HEK293 (cell line): ENCODE measurements at regions not wholly inside any gene's neighbourhood (a gene's known extent, or its start where the extent isn't known, plus 50 kb on each side); places are given as distances from the start of the nearest gene placed in this dataset.

Experiments used
- CTCF ChIA-PET: fragments of 350-600 bp; formaldehyde crosslinking; extraction: SDS; loops from one replicate; lab custom pipeline; 2021; ENCODE audit warnings: antibody characterized with exemption; lab: Yijun Ruan, JAX
- POLR2A ChIA-PET: fragments of 300-600 bp; formaldehyde crosslinking; extraction: SDS; loops from one replicate; lab custom pipeline; 2020; ENCODE audit warnings: antibody characterized with exemption, inconsistent platforms; lab: Yijun Ruan, JAX
- H3K27ac ChIP-seq: fragments of 200-500 bp; sonication (Bioruptor generic); 2 replicates; pipeline ENCODE4 v1.5.1; 2014; ENCODE audit warnings: low read depth, low read length, control low read depth, inconsistent platforms; ENCODE audit errors: extremely low read depth
- H3K36me3 ChIP-seq, 2 experiments: fragments of 200-500 bp in 1 of 2; sonication (Bioruptor generic) in 1 of 2; 1 replicate in 1 of 2; 2 replicates in 1 of 2; pipeline ENCODE4 v1.5.1; 2014 to 2017; ENCODE audit warnings: inconsistent platforms in 2 of 2, low read length in 2 of 2; ENCODE audit not compliant: control insufficient read depth in 2 of 2, insufficient read depth in 1 of 2
- H3K4me1 ChIP-seq: fragments of 200-500 bp; sonication (Bioruptor generic); 2 replicates; pipeline ENCODE4 v1.5.1; 2014; ENCODE audit warnings: mild to moderate bottlenecking, low read length, inconsistent platforms; ENCODE audit not compliant: control insufficient read depth, insufficient read depth
- H3K4me3 ChIP-seq: 2 replicates; pipeline ENCODE4 v1.5.1; 2011; ENCODE audit warnings: low read depth, mild to moderate bottlenecking, control low read depth, low read length, moderate library complexity
- H3K9me3 ChIP-seq: fragments of 200-500 bp; sonication (Bioruptor generic); 2 replicates; pipeline ENCODE4 v1.5.1; 2014; ENCODE audit warnings: low read depth, low read length, inconsistent platforms; ENCODE audit not compliant: control insufficient read depth, insufficient read depth
- FEZF1 ChIP-seq: fragments of 450-650 bp; formaldehyde crosslinking; IDR thresholded peaks from 2 replicates; pipeline ENCODE4 v1.5.1; 2016; ENCODE audit warnings: missing biosample characterization, missing genetic modification characterization
- MYNN ChIP-seq: fragments of 450-650 bp; formaldehyde crosslinking; IDR thresholded peaks from 2 replicates; pipeline ENCODE4 v1.5.1; 2016; ENCODE audit warnings: missing biosample characterization, missing genetic modification characterization, borderline replicate concordance
- REST ChIP-seq: fragments of 450-650 bp; formaldehyde crosslinking; IDR thresholded peaks from 2 replicates; pipeline ENCODE4 v1.5.1; 2016; ENCODE audit warnings: missing biosample characterization, missing genetic modification characterization
- ZBTB17 ChIP-seq: fragments of 450-650 bp; formaldehyde crosslinking; IDR thresholded peaks from 2 replicates; pipeline ENCODE4 v1.5.1; 2016; ENCODE audit warnings: missing biosample characterization, missing genetic modification characterization
- ZEB2 ChIP-seq: fragments of 450-650 bp; formaldehyde crosslinking; IDR thresholded peaks from 2 replicates; pipeline ENCODE4 v1.5.1; 2016; ENCODE audit warnings: missing biosample characterization, missing genetic modification characterization
- ZNF221 ChIP-seq: fragments of 450-650 bp; formaldehyde crosslinking; IDR thresholded peaks from 2 replicates; pipeline ENCODE4 v1.5.1; 2017; ENCODE audit warnings: missing biosample characterization, missing genetic modification characterization, borderline replicate concordance
- ZNF341 ChIP-seq: fragments of 450-650 bp; formaldehyde crosslinking; IDR thresholded peaks from 2 replicates; pipeline ENCODE4; 2016; ENCODE audit warnings: low read depth, missing biosample characterization, missing genetic modification characterization
- ZNF354C ChIP-seq: fragments of 450-650 bp; formaldehyde crosslinking; IDR thresholded peaks from 2 replicates; pipeline ENCODE4 v1.5.1; 2016; ENCODE audit warnings: missing biosample characterization, missing genetic modification characterization, low read depth, borderline replicate concordance
- ZNF391 ChIP-seq: fragments of 450-650 bp; formaldehyde crosslinking; IDR thresholded peaks from 2 replicates; pipeline ENCODE4 v1.5.1; 2016; ENCODE audit warnings: low read depth, missing biosample characterization, missing genetic modification characterization, borderline replicate concordance
- ZNF488 ChIP-seq: fragments of 450-650 bp; formaldehyde crosslinking; IDR thresholded peaks from 2 replicates; pipeline ENCODE4 v1.5.1; 2016; ENCODE audit warnings: missing biosample characterization, missing genetic modification characterization
- ZNF510 ChIP-seq: fragments of 450-650 bp; formaldehyde crosslinking; IDR thresholded peaks from 2 replicates; pipeline ENCODE4 v1.5.1; 2018; ENCODE audit warnings: mild to moderate bottlenecking, missing genetic modification characterization, missing biosample characterization; ENCODE audit not compliant: insufficient replicate concordance
- ZNF549 ChIP-seq: fragments of 450-650 bp; IDR thresholded peaks from 2 replicates; pipeline ENCODE4 v1.5.1; 2018; ENCODE audit warnings: missing biosample characterization, missing genetic modification characterization, mild to moderate bottlenecking, inconsistent platforms, moderate library complexity
- ZNF560 ChIP-seq: fragments of 450-650 bp; formaldehyde crosslinking; IDR thresholded peaks from 2 replicates; pipeline ENCODE4 v1.5.1; 2017; ENCODE audit warnings: missing biosample characterization, missing genetic modification characterization, borderline replicate concordance
- ZNF600 ChIP-seq: fragments of 450-650 bp; formaldehyde crosslinking; IDR thresholded peaks from 2 replicates; pipeline ENCODE4 v1.5.1; 2016; ENCODE audit warnings: missing biosample characterization, missing genetic modification characterization
- ZNF629 ChIP-seq: fragments of 450-650 bp; formaldehyde crosslinking; IDR thresholded peaks from 2 replicates; pipeline ENCODE4 v1.5.1; 2017; ENCODE audit warnings: missing biosample characterization, missing genetic modification characterization
- ZNF664 ChIP-seq: fragments of 450-650 bp; formaldehyde crosslinking; IDR thresholded peaks from 2 replicates; pipeline ENCODE4 v1.5.1; 2016; ENCODE audit warnings: missing biosample characterization, missing genetic modification characterization
- ZNF76 ChIP-seq: fragments of 450-650 bp; formaldehyde crosslinking; IDR thresholded peaks from 2 replicates; pipeline ENCODE4; 2016; ENCODE audit warnings: low read depth, missing biosample characterization, missing genetic modification characterization, borderline replicate concordance
- ZNF785 ChIP-seq: fragments of 450-650 bp; formaldehyde crosslinking; IDR thresholded peaks from 2 replicates; pipeline ENCODE4 v1.5.1; 2016; ENCODE audit warnings: missing biosample characterization, missing genetic modification characterization
- ZNF792 ChIP-seq: fragments of 450-650 bp; formaldehyde crosslinking; IDR thresholded peaks from 2 replicates; pipeline ENCODE4 v1.5.1; 2016; ENCODE audit warnings: missing biosample characterization, missing genetic modification characterization
- ZSCAN18 ChIP-seq: fragments of 450-650 bp; formaldehyde crosslinking; IDR thresholded peaks from 2 replicates; pipeline ENCODE4 v1.5.1; 2016; ENCODE audit warnings: missing biosample characterization, missing genetic modification characterization
- TF ChIP-seq, protein P1 (sequence below): fragments of 450-650 bp; formaldehyde crosslinking; IDR thresholded peaks from 2 replicates; pipeline ENCODE4 v1.5.1; 2016; ENCODE audit warnings: missing biosample characterization, missing genetic modification characterization

- no peaks in the 10 kb centered on the region for H3K4me1 ChIP-seq
- POLR2A ChIA-PET = no interaction called here
- no peak for TF ChIP-seq ZNF549 (tag by site-specific recombination)
- no peak for TF ChIP-seq ZNF510 (tag by site-specific recombination)
- no peak for TF ChIP-seq ZBTB17 (tag by site-specific recombination)
- no peak for TF ChIP-seq ZNF560 (tag by site-specific recombination)
- TF ChIP-seq ZNF792 (tag by site-specific recombination) = no peak
- TF ChIP-seq ZNF785 (tag by site-specific recombination) = no peak
- TF ChIP-seq ZEB2 = no peak
- no peak for TF ChIP-seq MYNN
- no peak for TF ChIP-seq ZNF488
- no peak for TF ChIP-seq ZNF629 (tag by site-specific recombination)
- no peak for TF ChIP-seq ZNF600 (tag by site-specific recombination)
- no peak for TF ChIP-seq ZNF664 (tag by site-specific recombination)
- TF ChIP-seq ZNF341 (tag by site-specific recombination) = no peak
- TF ChIP-seq FEZF1 (tag by site-specific recombination) = no peak
- TF ChIP-seq ZSCAN18 (tag by site-specific recombination) = no peak
- TF ChIP-seq, all 188 proteins: peak for 0
- no peaks in the 10 kb centered on the region for H3K9me3 ChIP-seq
- H3K36me3 ChIP-seq = no peaks in the 10 kb centered on the region
- CTCF ChIA-PET = interaction anchor here (0.7 kb wide), 1 partner anchor 439 kb away, joined by 3 read pairs; no protein-coding TSS in a partner anchor
- H3K4me3 ChIP-seq = no peak overlapping the region
- no peak overlapping the region for H3K27ac ChIP-seq
Observed at GRCh38 chr1:213613549-213613948, 374.2 kb upstream of the PROX1 start.

DNA sequence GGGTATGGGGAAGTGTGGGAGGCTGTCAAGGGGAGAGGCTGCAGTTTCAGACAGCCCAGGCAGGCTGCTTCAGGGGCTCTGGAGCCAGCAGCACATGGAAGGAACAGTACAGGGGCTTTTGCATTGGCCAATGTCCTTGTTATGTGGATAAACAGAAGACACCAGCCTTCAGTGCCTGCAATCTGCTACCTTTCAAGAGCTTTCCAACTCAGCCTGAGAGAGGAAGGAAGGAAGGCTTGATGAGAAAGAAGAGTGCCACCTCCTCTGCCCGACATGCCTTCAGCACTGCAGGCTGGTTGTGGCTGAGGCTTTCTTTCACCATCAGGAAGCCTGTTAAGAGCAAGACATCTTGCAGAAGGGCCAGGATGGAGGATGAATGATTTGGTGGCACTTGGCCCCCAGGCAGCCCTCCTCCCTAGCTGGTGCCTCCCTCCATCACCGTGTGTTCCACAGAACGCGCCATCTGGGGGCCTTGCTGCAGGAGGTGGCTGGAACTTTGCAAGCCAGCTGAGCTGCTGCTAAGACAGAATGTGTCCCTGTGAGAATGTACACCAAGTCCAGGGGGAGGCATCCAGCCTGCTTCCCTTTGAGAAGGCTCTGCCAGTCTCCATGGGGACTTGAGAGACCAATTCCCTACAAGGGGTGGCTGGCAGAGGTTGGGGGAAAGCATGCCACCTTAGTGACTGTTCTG is 372.4 kb upstream of the PROX1 start:
- Histone ChIP-seq H3K27ac (no peak overlapping the region), H3K4me1 (no peaks in the 10 kb centered on the region), H3K9me3 (no peaks in the 10 kb centered on the region), H3K4me3 (no peak overlapping the region), H3K36me3 (no peaks in the 10 kb centered on the region)
- ChIA-PET CTCF (interaction anchor here (0.6 kb wide), 1 partner anchor 241 kb away, joined by 3 read pairs; no protein-coding TSS in a partner anchor), POLR2A (no interaction called here)
- TF ChIP-seq ZNF391 (tag by site-specific recombination) = no peak
- TF ChIP-seq, protein P1, sequence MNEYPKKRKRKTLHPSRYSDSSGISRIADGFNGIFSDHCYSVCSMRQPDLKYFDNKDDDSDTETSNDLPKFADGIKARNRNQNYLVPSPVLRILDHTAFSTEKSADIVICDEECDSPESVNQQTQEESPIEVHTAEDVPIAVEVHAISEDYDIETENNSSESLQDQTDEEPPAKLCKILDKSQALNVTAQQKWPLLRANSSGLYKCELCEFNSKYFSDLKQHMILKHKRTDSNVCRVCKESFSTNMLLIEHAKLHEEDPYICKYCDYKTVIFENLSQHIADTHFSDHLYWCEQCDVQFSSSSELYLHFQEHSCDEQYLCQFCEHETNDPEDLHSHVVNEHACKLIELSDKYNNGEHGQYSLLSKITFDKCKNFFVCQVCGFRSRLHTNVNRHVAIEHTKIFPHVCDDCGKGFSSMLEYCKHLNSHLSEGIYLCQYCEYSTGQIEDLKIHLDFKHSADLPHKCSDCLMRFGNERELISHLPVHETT (tag by site-specific recombination) = no peak
- TF ChIP-seq REST (tag by site-specific recombination) = no peak
- no peak for TF ChIP-seq ZNF76 (tag by site-specific recombination)
- TF ChIP-seq MYNN = no peak
- TF ChIP-seq ZNF354C = no peak
- no peak for TF ChIP-seq ZNF221
